ENCODE measurements at regions not wholly inside any gene's neighbourhood (a gene's known extent, or its start where the extent isn't known, plus 50 kb on each side); places are given as distances from the start of the nearest gene placed in this dataset.
A peak's percentile ranks its signal among the peaks of the same experiment; 100 is the strongest.
"Not testable (repeated sequence)": the region's sequence is repeated elsewhere in the genome, so short reads cannot be mapped to it uniquely, and the experiment has no call there.

GRCh38 chr7:93751421-93751820 is 139.1 kb downstream of the TFPI2 start:
- intact Hi-C loops (cut with DNase I) = no loop called here
- DNase-seq (ENCODE audit: low spot score) = no peak

- DNase-seq (ENCODE audit: low spot score) = no peak
- intact Hi-C loops (cut with DNase I) = no loop called here
Measured at GRCh38 chr7:93750986-93751385, 139.6 kb downstream of the TFPI2 start.

DNA sequence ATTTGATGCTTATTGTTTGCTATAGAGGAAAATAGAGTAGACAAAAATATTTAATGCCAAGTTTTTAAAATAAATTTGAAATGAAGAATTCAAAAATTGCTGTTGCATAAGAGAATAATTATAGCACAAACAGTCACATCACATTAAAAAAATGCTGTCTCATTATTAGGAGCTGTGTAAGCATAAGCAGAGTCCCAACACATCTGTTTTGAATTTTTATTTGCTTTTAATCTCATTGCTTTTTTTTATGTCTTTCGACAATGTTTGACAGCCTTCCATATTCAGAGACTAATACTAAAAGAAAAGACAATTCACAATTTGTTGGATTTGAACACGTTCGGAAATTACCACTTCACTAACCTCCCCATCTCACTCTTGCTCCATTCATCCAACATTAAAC is 143.5 kb downstream of the TFPI2 start:
- DNase-seq (ENCODE audit: low spot score) = no peak
- intact Hi-C loops (cut with DNase I) = no loop called here

- DNase-seq (ENCODE audit: low spot score) = no peak
- intact Hi-C loops (cut with DNase I) = no loop called here
Measured at GRCh38 chr7:93739424-93739823, 151.1 kb downstream of the TFPI2 start.

- intact Hi-C loops (cut with DNase I) = no loop called here
- no peak for DNase-seq (ENCODE audit: low spot score)
Measured at GRCh38 chr7:93737953-93738352, 152.6 kb downstream of the TFPI2 start.

- intact Hi-C loops (cut with DNase I) = no loop called here
- no peak for DNase-seq (ENCODE audit: low spot score)
Measured at GRCh38 chr7:93736668-93737369, 153.7 kb downstream of the TFPI2 start.

DNA sequence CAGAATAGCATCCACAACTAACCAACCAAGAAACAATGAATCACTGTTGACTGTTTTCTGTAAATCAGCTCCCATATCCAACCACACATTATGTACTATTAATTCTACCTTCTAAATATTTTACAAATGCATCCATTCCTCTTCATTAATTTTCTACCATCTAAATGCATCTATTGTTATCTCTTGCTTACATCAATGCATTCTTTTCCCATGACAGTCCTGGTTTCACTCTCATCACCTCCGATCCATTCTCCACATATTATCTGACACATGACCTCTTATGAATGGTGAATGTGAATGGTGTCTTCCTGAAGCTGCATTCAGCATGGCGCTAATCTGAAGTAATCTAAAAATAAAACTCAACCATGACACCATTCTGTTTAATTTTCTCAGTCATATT is 153.8 kb upstream of the CALCR start:
- DNase-seq (ENCODE audit: low spot score) = no peak
- intact Hi-C loops (cut with DNase I) = no loop called here

DNA sequence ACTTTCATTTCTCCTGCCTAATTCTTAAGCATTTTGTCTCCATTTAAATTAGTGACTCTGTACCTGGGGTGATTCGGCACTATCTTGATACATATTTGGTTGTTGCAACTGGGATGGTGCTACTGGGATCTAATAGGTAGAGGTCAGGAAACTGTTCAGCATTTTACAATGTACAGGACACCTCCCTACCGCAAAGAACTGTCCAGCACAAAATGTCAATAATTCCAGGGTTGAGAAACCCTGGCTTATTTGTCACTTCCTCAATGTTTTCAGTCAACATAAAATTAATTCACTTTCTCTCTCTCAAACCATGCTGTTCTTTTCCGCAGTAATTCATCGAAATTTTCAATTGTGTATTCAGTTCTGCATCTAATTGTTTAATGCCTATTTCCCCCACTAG is 151.4 kb upstream of the CALCR start:
- intact Hi-C loops (cut with DNase I) = no loop called here
- DNase-seq (ENCODE audit: low spot score) = no peak

- intact Hi-C loops (cut with DNase I) = no loop called here
- DNase-seq (ENCODE audit: low spot score) = no peak
Measured at GRCh38 chr7:93723424-93724124, 149.1 kb upstream of the CALCR start.

DNA sequence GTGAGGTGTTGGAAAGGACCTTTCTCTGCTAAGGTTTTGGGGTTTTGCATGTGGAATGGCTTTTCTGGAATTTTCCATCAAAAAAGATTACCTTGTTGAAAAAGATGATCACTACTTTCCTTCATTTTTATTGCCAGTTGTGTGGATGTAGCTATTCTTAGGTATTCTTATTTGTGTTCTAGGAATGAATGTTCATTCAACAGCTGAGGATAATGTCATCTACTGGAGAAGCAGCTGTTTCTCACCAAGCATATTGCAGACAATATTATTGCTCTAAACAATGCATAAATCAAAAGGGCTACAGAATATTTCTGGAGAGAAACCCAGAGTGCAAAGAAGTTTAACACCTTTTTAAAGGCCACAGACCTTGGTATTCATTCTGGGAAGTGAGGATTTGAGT is 145.6 kb upstream of the CALCR start:
- no peak for DNase-seq (ENCODE audit: low spot score)
- intact Hi-C loops (cut with DNase I) = no loop called here

DNA sequence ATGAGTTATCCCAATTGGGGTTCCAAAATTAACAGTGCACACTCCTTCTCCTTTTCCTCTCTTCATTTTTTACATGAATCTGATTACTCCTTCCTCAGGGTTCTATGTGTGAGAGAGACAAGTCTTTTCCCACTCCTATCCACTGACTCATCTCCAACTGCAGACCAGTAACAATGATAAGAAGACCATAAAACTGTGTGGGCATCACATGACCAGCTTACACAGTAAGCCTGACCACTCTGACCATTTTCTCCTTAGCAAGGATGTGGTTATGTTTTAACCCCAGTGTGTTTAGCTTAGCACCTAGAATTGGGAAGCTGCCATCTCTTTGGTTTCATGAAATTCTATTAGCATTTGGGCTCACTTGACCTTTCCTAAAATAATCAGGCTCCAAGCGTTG is 145.0 kb upstream of the CALCR start:
- intact Hi-C loops (cut with DNase I) = no loop called here
- no peak for DNase-seq (ENCODE audit: low spot score)

DNA sequence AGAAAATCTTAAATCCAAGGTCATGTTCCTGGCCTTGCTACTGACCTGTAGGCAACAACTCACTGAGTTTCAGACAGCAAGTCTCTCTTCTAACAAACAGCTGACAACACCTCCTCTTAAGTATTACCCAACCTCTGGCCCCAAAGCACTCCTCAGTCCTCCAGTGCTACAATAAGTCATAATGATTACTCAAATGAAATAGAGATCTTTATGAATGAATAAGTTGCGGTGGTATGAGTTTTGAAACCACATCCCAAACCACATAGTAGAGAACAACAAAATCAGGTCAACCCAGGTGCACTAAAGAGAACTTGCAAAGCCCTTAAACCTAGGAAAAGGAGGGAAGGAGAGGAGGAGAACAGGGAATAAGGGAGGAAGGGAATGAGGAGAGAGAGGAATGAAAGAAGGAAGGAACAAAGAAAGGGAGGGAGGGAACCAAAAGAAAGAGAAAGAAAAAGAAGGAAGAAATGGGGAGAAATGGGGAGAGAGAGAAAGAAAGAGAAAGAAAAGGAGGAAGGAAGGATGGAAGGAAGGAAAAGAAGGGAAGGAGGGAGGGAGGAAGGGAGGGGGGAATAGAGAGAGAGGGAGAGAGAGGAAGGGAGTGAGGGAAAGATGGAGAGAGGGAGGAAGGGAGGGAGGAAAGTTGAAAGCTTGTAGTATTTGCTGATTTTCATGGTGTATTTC is 142.8 kb upstream of the CALCR start:
- intact Hi-C loops (cut with DNase I) = no loop called here
- DNase-seq (ENCODE audit: low spot score) = no peak

GRCh38 chr7:93715234-93715633 is 140.7 kb upstream of the CALCR start:
- intact Hi-C loops (cut with DNase I) = no loop called here
- peak; percentile 83 for DNase-seq (ENCODE audit: low spot score)

- intact Hi-C loops (cut with DNase I) = no loop called here
- no peak for DNase-seq (ENCODE audit: low spot score)
Measured at GRCh38 chr7:93711926-93712325, 137.4 kb upstream of the CALCR start.

GRCh38 chr7:93708255-93708654 is 133.7 kb upstream of the CALCR start:
- DNase-seq (ENCODE audit: low spot score); intact Hi-C loops (cut with DNase I): not testable (repeated sequence)

DNA sequence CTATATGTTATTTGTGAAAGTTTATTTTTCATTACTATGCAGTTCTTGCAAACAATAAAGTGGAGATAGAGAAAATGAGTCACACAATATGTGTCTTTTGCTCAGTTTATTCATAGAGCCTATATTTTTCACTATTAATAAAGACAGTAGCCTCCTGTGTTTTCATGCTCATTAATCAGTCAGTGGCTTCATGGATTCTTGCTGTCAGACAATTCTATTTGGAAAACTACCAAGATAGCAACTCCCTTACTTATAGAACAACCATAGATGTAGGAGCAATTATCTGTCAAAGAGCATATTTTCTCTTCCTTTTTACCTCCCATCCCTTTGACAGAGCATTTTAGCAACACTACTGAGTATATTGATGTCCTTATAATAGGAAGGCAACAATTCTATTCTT is 132.7 kb upstream of the CALCR start:
- DNase-seq (ENCODE audit: low spot score) = no peak
- intact Hi-C loops (cut with DNase I) = no loop called here

GRCh38 chr7:93706162-93706561 is 131.6 kb upstream of the CALCR start:
- intact Hi-C loops (cut with DNase I); DNase-seq (ENCODE audit: low spot score): not testable (repeated sequence)

GRCh38 chr7:93704217-93704616 is 129.7 kb upstream of the CALCR start:
- DNase-seq (ENCODE audit: low spot score) = no peak
- intact Hi-C loops (cut with DNase I) = no loop called here

DNA sequence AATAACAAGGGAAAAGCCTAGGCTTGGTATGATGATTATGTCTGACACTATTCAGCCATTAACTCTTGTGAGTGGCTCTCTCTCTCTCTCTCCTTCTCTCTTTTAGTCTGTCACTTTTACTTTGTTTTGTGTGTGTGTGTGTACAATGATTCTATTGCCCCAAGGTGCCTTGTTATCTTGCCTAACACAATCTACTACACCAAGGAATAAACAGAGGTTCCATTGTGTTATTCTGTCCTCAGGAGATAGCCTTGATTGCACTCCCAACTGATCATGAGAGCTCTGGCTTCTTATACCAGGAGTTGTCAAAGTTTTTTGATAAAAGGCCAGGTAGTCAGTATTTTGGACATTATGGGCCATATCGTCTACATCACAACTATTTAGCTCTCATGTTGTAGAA is 123.4 kb upstream of the CALCR start:
- intact Hi-C loops (cut with DNase I) = loop anchor here in 1 of 2 donors (10.0 kb wide), 1 partner anchor 467 kb away; no protein-coding TSS in a partner anchor
- DNase-seq (ENCODE audit: low spot score) = no peak

- intact Hi-C loops (cut with DNase I) = loop anchor here in 1 of 2 donors (10.0 kb wide), 1 partner anchor 471 kb away; no protein-coding TSS in a partner anchor
Measured at GRCh38 chr7:93693796-93694195, 119.3 kb upstream of the CALCR start.

More at GRCh38 chr7:93693796-93694195, 119.3 kb upstream of the CALCR start:
- no peak for DNase-seq (ENCODE audit: low spot score)

Measured in posterior vena cava (tissue), 2 donors.